SK-N-MC (cell line): ENCODE measurements at regions not wholly inside any gene's neighbourhood (a gene's known extent, or its start where the extent isn't known, plus 50 kb on each side); places are given as distances from the start of the nearest gene placed in this dataset.

Experiments used
- EZH2 ChIP-seq: fragments of 200-600 bp; sonication (generic); IDR thresholded peaks from one replicate; pipeline ENCODE4 v1.6.1; 2017; ENCODE audit warnings: antibody characterized with exemption
- POLR2AphosphoS5 ChIP-seq: IDR thresholded peaks from 2 replicates; pipeline ENCODE4 v1.6.1; 2012; ENCODE audit warnings: mild to moderate bottlenecking, low read depth, low read length, borderline replicate concordance

DNA sequence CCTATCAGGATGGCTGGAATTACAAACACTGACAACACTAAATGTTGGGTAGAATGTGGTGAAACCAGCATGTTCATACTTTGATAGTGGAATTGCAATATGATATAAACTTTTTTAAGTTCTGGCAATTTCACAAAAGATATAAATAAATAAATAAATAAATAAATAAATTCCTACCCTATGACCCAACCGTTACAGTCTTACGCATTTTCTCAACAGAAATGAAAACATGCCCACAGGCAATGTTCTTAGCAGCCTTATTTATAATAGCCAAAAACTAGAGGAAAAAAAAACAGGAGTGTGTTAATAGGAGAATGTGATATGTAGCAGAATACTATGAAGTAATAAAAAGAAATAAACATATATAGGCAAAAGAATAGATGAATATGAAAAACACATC is 318.9 kb downstream of the IPMK start:
- TF ChIP-seq POLR2AphosphoS5 (no peak), EZH2 (no peak)
